ENCODE measurements at regions not wholly inside any gene's neighbourhood (a gene's known extent, or its start where the extent isn't known, plus 50 kb on each side); places are given as distances from the start of the nearest gene placed in this dataset.

DNA sequence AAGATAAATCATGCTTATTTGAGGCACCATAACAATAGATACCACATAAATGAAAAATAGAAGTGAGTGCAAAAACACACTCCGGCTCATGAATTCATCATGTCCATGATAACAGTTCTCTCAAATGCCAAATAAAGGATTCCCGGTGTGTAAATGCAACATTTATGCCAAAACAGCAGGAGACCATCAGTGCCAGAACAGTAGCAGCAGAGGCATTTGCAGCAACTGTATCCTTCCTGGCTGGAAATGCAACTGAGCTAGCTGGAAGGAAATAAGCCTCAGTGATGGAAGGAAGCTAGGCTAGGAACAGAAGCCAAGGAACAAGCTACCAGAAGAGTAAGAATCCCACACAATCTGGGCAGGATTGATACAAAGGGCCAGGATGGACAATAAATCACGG lies 79.9 kb upstream of the THSD7A start:
- TF ChIP-seq EZH2 (IDR thresholded peaks at IDR 0.05; ENCODE audit: borderline replicate concordance, low read length) = no peak
- TF ChIP-seq, protein P1, sequence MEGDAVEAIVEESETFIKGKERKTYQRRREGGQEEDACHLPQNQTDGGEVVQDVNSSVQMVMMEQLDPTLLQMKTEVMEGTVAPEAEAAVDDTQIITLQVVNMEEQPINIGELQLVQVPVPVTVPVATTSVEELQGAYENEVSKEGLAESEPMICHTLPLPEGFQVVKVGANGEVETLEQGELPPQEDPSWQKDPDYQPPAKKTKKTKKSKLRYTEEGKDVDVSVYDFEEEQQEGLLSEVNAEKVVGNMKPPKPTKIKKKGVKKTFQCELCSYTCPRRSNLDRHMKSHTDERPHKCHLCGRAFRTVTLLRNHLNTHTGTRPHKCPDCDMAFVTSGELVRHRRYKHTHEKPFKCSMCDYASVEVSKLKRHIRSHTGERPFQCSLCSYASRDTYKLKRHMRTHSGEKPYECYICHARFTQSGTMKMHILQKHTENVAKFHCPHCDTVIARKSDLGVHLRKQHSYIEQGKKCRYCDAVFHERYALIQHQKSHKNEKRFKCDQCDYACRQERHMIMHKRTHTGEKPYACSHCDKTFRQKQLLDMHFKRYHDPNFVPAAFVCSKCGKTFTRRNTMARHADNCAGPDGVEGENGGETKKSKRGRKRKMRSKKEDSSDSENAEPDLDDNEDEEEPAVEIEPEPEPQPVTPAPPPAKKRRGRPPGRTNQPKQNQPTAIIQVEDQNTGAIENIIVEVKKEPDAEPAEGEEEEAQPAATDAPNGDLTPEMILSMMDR (conservative IDR thresholded peaks at IDR 0.05 in 1 of 2, IDR thresholded peaks at IDR 0.05 in 1 of 2; ENCODE audit: extremely low read depth in 1 of 2, insufficient read depth in 1 of 2, low read depth in 1 of 2, low read length in 2 of 2) = no peak
